ENCODE measurements at regions not wholly inside any gene's neighbourhood (a gene's known extent, or its start where the extent isn't known, plus 50 kb on each side); places are given as distances from the start of the nearest gene placed in this dataset.

DNA sequence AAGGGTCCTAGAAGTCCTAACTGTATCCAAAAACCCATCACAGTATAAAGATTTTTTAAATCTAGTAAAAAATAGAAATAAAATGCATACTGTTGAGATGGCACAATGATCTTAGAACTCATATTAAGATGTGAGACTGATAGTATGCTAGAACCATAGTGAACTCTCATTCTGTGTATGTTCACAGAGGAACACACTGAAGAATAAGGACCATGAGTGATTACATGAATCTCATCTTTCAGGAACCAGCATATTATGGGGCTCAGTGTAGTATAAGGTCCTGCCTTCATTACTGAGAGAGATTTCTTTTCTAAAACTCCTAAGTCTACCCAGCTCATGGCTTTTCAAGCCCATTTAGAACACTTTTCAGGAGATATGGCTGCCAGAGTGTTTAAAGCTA, 59.8 kb upstream of the RFC3 start:
- Histone ChIP-seq H3K4me3 (ENCODE audit: insufficient read depth, low read length) (no peak overlapping the region), H2AFZ (ENCODE audit: low read length) (no peak overlapping the region), H3K4me1 (ENCODE audit: insufficient read depth, low read length) (peaks cover under 1% of the 10 kb centered on the region), H3K4me2 (ENCODE audit: insufficient read depth, low read length) (no peak overlapping the region), H3K79me2 (ENCODE audit: insufficient read depth, low read length) (no peaks in the 10 kb centered on the region), H3K36me3 (ENCODE audit: insufficient read depth, low read length) (no peaks in the 10 kb centered on the region), H3K27me3 (ENCODE audit: insufficient read depth, low read length) (peaks cover 2% of the 10 kb centered on the region), H3K27ac (ENCODE audit: low read depth, low read length) (no peak overlapping the region), H3K9me3 (ENCODE audit: low read depth, low read length) (no peaks in the 10 kb centered on the region), H4K20me1 (ENCODE audit: insufficient read depth, low read length) (no peaks in the 10 kb centered on the region)
- no peak for DNase-seq (ENCODE audit: insufficient read length, low spot score, missing footprints)
- TF ChIP-seq CTCF (IDR thresholded peaks at IDR 0.05; ENCODE audit: extremely low read depth, low read depth, low read length) = no peak

GRCh38 chr13:33761740-33762139, 56.2 kb upstream of the RFC3 start:
- Histone ChIP-seq H3K4me1 (ENCODE audit: insufficient read depth, low read length) (peaks cover 3% of the 10 kb centered on the region), H3K9me3 (ENCODE audit: low read depth, low read length) (no peaks in the 10 kb centered on the region), H3K79me2 (ENCODE audit: insufficient read depth, low read length) (no peaks in the 10 kb centered on the region), H3K36me3 (ENCODE audit: insufficient read depth, low read length) (no peaks in the 10 kb centered on the region), H4K20me1 (ENCODE audit: insufficient read depth, low read length) (no peaks in the 10 kb centered on the region), H2AFZ (ENCODE audit: low read length) (peak overlapping the region; percentile 90), H3K27ac (ENCODE audit: low read depth, low read length) (no peak overlapping the region), H3K27me3 (ENCODE audit: insufficient read depth, low read length) (no peaks in the 10 kb centered on the region), H3K4me2 (ENCODE audit: insufficient read depth, low read length) (peak overlapping the region; percentile 35), H3K4me3 (ENCODE audit: insufficient read depth, low read length) (no peak overlapping the region)
- peak; percentile 50 for DNase-seq (ENCODE audit: insufficient read length, low spot score, missing footprints)
- TF ChIP-seq CTCF (IDR thresholded peaks at IDR 0.05; ENCODE audit: extremely low read depth, low read depth, low read length) = peak; percentile 32

DNA sequence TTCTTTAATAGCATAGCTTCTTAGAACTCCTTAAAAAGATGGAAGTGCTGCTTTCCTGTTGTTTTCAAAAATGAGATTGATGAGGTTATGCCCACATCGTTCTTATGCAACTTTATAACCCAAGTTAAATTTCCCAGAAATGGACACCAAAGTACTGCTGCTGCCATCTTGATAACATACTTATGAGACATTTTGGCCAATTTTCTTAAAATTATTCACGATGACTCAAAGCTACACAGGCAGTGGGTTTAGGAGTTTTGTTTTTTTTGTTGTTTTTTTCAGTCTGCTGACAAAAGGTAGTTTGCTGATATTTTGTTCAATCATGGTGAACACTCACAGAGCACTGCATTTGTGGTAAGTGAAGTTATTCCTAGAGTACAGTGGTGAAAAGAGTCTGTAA, 54.9 kb upstream of the RFC3 start:
- no peak overlapping the region for H2AFZ ChIP-seq (ENCODE audit: low read length)
- H3K4me1 ChIP-seq (ENCODE audit: insufficient read depth, low read length) = peaks cover 3% of the 10 kb centered on the region
- peak; percentile 54 for DNase-seq (ENCODE audit: insufficient read length, low spot score, missing footprints)
- no peaks in the 10 kb centered on the region for H3K9me3 ChIP-seq (ENCODE audit: low read depth, low read length)
- H3K27ac ChIP-seq (ENCODE audit: low read depth, low read length) = no peak overlapping the region
- no peaks in the 10 kb centered on the region for H3K36me3 ChIP-seq (ENCODE audit: insufficient read depth, low read length)
- TF ChIP-seq CTCF (IDR thresholded peaks at IDR 0.05; ENCODE audit: extremely low read depth, low read depth, low read length) = no peak
- no peaks in the 10 kb centered on the region for H4K20me1 ChIP-seq (ENCODE audit: insufficient read depth, low read length)
- H3K4me3 ChIP-seq (ENCODE audit: insufficient read depth, low read length) = no peak overlapping the region
- peaks cover 3% of the 10 kb centered on the region for H3K27me3 ChIP-seq (ENCODE audit: insufficient read depth, low read length)
- no peaks in the 10 kb centered on the region for H3K79me2 ChIP-seq (ENCODE audit: insufficient read depth, low read length)
- no peak overlapping the region for H3K4me2 ChIP-seq (ENCODE audit: insufficient read depth, low read length)

DNA sequence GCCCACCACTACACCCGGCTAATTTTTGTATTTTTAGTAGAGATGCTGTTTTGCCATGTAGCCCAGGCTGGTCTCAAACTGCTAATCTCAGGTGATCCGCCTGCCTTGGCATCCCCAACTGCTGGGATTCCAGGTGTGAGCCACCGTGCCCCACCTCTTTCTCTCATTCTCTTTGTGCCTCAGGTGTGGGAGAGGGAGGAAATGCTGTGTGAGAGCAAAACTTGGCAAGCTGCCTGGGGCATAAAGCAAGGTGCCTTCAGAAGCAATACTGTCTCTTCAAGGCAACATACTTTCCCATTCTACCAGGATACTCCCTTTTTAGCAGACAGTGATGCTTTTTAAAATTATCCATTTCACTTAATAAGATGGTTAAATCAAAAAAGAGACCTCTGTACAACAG, 53.2 kb upstream of the RFC3 start:
- no peaks in the 10 kb centered on the region for H3K9me3 ChIP-seq (ENCODE audit: low read depth, low read length)
- peaks cover 3% of the 10 kb centered on the region for H3K27me3 ChIP-seq (ENCODE audit: insufficient read depth, low read length)
- no peak overlapping the region for H2AFZ ChIP-seq (ENCODE audit: low read length)
- DNase-seq (ENCODE audit: insufficient read length, low spot score, missing footprints) = no peak
- H3K4me3 ChIP-seq (ENCODE audit: insufficient read depth, low read length) = no peak overlapping the region
- no peaks in the 10 kb centered on the region for H3K79me2 ChIP-seq (ENCODE audit: insufficient read depth, low read length)
- H3K36me3 ChIP-seq (ENCODE audit: insufficient read depth, low read length) = no peaks in the 10 kb centered on the region
- no peak overlapping the region for H3K4me2 ChIP-seq (ENCODE audit: insufficient read depth, low read length)
- no peak overlapping the region for H3K27ac ChIP-seq (ENCODE audit: low read depth, low read length)
- no peak for TF ChIP-seq CTCF (IDR thresholded peaks at IDR 0.05; ENCODE audit: extremely low read depth, low read depth, low read length)
- H4K20me1 ChIP-seq (ENCODE audit: insufficient read depth, low read length) = no peaks in the 10 kb centered on the region
- H3K4me1 ChIP-seq (ENCODE audit: insufficient read depth, low read length) = peaks cover 3% of the 10 kb centered on the region

All from osteoblast (primary cell).